ENCODE measurements at regions not wholly inside any gene's neighbourhood (a gene's known extent, or its start where the extent isn't known, plus 50 kb on each side); places are given as distances from the start of the nearest gene placed in this dataset.

GRCh38 chr10:81784111-81784597, 90.8 kb upstream of the NRG3 start:
- TF ChIP-seq SIN3A (IDR thresholded peaks at IDR 0.05; ENCODE audit: borderline replicate concordance, insufficient read depth, low read length) (no peak), TAF1 (IDR thresholded peaks at IDR 0.05; ENCODE audit: borderline replicate concordance, insufficient read depth, low read length) (no peak), POLR2AphosphoS5 (IDR thresholded peaks at IDR 0.05; ENCODE audit: low read depth, low read length) (no peak), FOXP2 (optimal IDR thresholded peaks at IDR 0.05; ENCODE audit: borderline replicate concordance, extremely low read depth, extremely low read length, insufficient read depth) (no peak), REST (IDR thresholded peaks at IDR 0.05; ENCODE audit: insufficient read depth in 1 of 2, low read depth in 2 of 2, low read length in 2 of 2) (no peak)

All from PFSK-1 (cell line).